ENCODE measurements at regions not wholly inside any gene's neighbourhood (a gene's known extent, or its start where the extent isn't known, plus 50 kb on each side); places are given as distances from the start of the nearest gene placed in this dataset.

DNA sequence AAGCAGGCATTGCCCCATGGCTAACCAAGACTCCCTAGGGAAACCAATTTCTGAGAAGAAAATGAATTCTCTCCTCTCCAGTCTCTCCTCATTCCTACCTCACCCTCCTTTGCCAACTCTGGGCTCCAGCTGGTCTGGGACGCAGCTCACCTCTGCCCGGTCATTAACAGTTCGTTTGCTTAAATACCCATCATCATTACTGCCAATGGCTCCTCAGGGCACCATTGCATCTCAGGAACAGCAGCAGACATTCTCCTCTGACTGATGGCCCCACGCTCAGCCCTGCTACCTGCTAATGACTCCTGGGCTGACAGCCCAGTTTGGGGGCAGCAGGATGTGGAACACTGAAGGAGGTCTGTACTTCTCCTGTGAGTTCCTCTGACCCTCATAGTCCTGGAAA is 462.0 kb downstream of the INSC start:
- FAIRE-seq (no peak), DNase-seq (ENCODE audit: insufficient read length, low spot score) (no peak)

GRCh38 chr11:15577519-15577918 is 462.8 kb downstream of the INSC start:
- DNase-seq (ENCODE audit: insufficient read length, low spot score): no peak
- no peak for FAIRE-seq

- DNase-seq (ENCODE audit: insufficient read length, low spot score) (no peak), FAIRE-seq (no peak)
These were observed 464.7 kb downstream of the INSC start for GRCh38 chr11:15579287-15580001.

DNA sequence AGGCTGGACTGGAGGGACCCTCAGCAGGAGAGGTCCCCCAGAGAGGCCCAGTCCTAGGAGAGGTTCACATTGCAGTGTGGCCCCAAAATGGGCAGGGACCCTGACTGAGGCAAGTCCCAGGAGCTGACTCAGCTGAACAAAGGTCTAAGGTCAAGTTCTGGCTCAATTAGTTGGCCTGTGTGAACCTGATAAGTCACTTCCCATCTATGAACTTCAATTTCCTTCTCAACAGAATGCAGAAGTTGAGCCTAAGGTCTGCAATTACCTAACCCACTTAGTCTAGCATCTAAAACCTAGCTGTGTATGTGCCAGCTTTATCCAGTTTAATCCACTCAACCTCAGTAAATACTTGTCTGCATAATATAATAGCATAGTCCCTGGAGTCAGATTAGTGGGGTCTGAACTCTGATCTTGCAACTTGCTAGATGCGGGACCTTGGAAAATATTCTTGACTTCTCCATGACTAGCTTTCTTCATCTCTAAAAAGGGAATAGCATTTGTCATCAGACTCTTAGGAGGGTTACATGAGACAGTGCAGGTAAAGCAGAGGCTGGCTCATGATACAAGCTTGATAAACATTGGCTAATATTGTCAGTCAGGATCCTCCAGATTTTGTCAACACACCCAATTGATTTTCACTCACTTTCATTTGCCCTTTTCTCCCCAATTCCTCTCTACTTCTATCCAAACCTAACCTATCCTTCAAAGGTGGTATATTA is 465.5 kb downstream of the INSC start:
- no peak for DNase-seq (ENCODE audit: insufficient read length, low spot score)
- no peak for FAIRE-seq

DNA sequence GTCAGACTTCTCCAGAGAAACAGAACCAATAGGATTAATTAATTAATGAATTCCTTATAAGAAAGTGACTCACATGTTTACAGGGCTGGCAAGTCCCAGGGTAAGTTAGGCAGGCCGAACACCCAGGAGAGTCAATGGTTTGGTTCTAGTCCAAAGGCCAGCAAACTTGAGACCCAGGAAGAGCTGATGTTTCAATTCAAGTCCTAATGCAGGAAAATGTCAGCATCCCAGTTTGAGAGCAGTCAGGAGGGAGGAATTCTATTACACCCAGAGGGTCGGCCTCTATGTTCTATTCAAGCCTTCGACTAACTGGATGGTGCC is 466.0 kb downstream of the INSC start:
- no peak for DNase-seq (ENCODE audit: insufficient read length, low spot score)
- no peak for FAIRE-seq

DNA sequence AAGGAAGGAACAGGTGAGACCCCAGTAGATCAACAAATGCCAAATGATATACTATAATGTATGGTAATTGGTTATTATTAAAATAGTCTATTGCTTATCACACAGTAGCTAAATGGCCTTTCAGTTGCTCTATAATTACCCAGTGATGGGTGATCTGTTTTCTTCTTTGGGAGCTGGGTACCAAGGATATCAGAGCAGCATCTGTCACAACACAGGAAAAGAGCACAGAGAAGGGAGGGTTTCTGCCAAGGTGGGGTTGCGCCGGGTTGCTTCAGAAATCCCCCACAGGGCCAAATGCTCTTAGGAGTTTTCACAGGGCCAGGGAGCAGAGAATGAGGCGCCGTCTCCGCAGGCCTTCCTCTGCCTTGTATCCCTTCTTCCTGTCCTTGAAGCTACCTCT is 469.4 kb downstream of the INSC start:
- DNase-seq (ENCODE audit: insufficient read length, low spot score) (no peak), FAIRE-seq (no peak)

DNA sequence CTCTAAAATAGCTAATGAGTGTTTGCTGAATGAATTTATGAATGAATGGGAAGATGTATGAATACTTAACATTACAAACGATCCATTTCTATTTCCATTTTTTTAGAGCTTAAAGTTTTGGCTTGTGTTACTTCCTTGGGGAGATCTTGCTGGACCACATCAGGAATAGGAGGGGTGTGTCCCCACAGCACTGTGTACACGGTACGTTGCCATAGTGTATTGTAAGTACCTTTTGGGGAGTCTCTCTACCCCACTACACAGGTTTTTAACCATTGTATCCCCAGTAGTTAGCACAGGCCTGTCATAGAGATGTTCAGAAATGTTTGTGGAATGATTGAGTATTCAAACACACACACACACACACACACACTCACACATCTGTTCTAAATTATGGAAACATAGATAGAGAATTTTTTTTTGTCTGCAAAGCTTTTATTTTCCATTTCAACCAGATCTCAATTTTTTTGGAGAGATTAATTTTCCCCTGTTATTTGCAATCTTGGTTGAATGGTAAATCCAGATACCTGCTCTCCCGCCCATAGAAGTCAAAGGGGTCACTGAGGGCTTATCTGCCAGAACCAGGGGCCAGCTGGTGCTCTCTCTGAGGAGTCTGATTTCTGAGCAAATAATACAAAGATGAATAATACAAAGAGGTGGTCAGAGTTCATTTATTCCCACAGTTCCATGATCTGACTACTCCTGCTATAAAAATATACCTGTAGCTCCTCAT is 471.0 kb downstream of the INSC start:
- DNase-seq (ENCODE audit: insufficient read length, low spot score) (no peak), FAIRE-seq (no peak)

DNA sequence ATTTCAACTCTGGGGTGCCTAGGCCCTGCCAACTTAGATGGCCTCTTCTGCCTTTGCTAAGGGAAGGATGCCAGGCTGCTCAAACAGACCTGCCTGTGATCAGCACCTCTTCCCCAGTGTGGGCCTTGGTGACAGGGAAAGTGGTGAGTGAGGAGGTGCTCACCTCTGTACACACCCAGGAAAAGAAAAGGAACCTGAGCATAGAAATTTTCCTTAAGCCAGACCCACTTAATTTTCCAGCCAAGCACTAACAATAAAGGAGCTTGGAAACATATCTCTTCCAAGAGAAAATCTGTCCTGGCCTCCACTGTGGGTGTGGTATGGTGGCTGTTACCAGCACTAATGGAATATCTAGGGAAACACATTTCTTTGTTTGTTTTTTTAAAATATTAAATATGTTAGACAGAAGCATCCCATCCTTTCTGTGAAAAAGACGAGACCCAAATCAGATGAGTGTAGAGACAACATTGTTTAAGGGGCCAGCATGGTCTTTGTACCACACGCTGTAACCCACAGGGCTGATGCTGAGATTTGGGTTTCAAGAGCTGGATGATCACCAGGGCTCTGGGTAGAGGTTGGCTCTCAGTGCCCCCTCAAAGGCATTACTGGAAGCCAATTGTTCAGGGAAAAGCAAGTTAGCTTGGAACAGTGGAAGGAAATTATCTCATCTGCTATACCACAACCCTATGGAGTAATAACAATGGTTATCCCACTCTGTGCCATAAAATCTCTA is 472.2 kb downstream of the INSC start:
- FAIRE-seq: no peak
- DNase-seq (ENCODE audit: insufficient read length, low spot score): no peak

GRCh38 chr11:15589070-15589626 is 474.4 kb downstream of the INSC start:
- no peak for FAIRE-seq
- DNase-seq (ENCODE audit: insufficient read length, low spot score): no peak

DNA sequence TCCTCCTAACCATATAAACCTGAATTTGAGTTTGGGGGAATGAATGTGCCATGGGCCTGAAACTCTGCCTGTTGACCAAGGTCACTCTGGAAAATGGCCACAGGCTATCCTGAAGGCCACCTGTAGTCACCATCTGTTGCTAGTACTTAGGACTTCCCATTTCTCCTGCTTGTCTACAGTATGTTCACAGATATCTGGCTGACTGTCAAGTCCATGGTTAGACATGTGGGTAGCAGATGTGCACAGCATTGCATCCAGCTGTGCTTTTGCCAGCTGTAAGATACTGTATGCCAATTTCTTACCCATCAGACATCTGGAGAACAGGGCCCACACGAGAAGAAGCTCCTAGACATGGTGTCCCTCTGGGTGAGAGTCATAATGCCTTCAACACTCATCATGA is 475.4 kb downstream of the INSC start:
- no peak for DNase-seq (ENCODE audit: insufficient read length, low spot score)
- no peak for FAIRE-seq

DNA sequence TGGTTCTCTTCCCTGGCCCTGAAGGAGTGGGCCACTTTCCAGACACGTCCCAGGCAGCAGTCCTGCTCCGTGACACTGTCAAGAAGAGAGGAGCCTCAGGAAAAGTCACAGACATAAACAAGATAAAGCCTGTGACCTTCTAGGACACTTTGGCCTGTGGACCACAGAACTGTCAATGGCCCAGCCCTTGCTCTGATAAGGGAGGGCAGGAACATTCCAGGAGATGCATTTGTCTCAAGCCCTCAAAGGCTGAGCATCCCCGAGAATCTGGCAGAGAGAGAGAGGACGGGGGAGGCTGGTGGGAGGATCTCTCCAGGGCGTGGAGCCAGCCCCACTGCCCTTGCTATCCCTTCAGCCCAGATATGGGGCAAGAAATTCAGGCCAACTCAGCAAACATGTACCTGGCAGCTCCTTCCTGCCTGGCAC is 476.4 kb downstream of the INSC start:
- DNase-seq (ENCODE audit: insufficient read length, low spot score) (no peak), FAIRE-seq (no peak)

GRCh38 chr11:15594607-15595006 is 479.9 kb downstream of the INSC start:
- FAIRE-seq (no peak), DNase-seq (ENCODE audit: insufficient read length, low spot score) (no peak)

- DNase-seq (ENCODE audit: insufficient read length, low spot score): no peak
- FAIRE-seq: no peak
These were observed 484.7 kb downstream of the INSC start for GRCh38 chr11:15599376-15599775.

GRCh38 chr11:15602047-15602446 is 487.3 kb downstream of the INSC start:
- FAIRE-seq (no peak), DNase-seq (ENCODE audit: insufficient read length, low spot score) (no peak)

GRCh38 chr11:15602785-15603567 is 488.3 kb downstream of the INSC start:
- FAIRE-seq (no peak), DNase-seq (ENCODE audit: insufficient read length, low spot score) (no peak)

GRCh38 chr11:15605094-15605493 is 490.4 kb downstream of the INSC start:
- FAIRE-seq (no peak), DNase-seq (ENCODE audit: insufficient read length, low spot score) (no peak)

GRCh38 chr11:15607361-15608036 is 492.8 kb downstream of the INSC start:
- FAIRE-seq: no peak

DNA sequence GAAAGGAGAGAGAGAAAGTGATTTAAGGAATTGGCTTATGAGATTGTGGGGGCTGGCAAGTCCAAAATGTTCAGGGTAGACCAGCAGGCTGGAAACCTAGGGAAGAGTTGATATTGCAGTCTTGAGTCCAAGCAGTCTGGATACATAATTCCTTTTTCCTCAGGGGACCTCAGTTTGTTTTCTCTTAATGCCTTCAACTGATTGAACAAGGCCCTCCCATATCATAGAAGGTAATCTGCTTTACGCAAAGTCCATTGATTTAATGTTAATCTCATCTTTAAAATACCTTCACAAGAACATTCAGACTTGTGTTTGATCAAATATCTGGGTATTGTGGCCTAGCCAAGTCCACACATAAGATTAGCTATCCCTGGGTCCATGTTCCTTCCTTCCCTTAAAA is 494.7 kb downstream of the INSC start:
- FAIRE-seq: no peak

More at GRCh38 chr11:15607361-15608036, 492.8 kb downstream of the INSC start:
- DNase-seq (ENCODE audit: insufficient read length, low spot score): no peak

DNA sequence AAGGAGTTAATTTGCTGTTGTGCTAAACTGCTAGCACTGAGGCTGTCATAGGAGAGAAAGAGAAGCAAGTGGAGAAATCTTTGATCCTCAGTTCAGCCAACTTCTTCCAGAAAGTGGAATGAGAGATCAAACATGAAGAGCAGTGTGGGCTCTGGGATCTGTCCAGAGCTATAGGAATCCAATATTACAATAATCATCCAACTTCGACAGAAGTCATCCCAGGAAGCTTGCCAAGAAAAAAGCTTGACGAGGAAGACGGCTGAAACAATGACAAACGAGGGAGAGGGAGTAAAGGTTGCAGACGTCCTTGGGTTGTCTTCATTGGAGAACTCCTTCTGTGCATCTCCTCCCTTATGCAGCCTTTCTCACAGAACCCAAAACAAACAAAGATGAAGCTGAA is 496.2 kb downstream of the INSC start:
- DNase-seq (ENCODE audit: insufficient read length, low spot score) (no peak), FAIRE-seq (no peak)

More for the DNA sequence above, 494.7 kb downstream of the INSC start:
- no peak for DNase-seq (ENCODE audit: insufficient read length, low spot score)

GRCh38 chr11:15613251-15613650 is 498.5 kb downstream of the INSC start:
- DNase-seq (ENCODE audit: insufficient read length, low spot score) (no peak), FAIRE-seq (no peak)

All from GM19239 (cell line).